GM18505 (cell line): ENCODE measurements at regions not wholly inside any gene's neighbourhood (a gene's known extent, or its start where the extent isn't known, plus 50 kb on each side); places are given as distances from the start of the nearest gene placed in this dataset.

Source experiments
- ATAC-seq: cut with Tn5 transposase; IDR thresholded peaks from one replicate; pipeline ENCODE4 v1.9.1; 2021; ENCODE audit not compliant: unreplicated experiment
- POLR2A ChIP-seq: IDR thresholded peaks from 4 replicates; pipeline ENCODE4 v1.6.1; 2011; ENCODE audit warnings: borderline replicate concordance; ENCODE audit not compliant: insufficient read depth, insufficient read length; ENCODE audit errors: extremely low read depth

DNA sequence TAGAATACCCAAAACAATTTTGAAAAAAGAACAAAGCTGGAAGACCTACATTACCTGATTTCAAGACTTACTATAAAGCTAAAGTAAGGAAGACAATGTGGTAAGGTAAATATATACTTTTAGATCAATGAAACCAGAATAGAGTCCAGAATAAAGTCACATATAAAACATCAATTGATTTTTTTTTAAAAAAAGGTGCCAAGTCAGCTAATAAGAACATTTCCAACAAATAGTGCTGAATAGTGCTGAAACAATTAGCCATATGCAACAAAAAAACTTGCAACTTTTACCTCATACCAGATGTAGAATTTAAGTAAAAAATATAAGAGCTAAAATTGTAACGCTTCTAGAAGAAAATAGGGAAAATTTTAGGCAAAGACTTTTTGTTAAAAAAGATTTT is 73.0 kb upstream of the PDHA1 start:
- no peak for TF ChIP-seq POLR2A
- ATAC-seq: no peak

DNA sequence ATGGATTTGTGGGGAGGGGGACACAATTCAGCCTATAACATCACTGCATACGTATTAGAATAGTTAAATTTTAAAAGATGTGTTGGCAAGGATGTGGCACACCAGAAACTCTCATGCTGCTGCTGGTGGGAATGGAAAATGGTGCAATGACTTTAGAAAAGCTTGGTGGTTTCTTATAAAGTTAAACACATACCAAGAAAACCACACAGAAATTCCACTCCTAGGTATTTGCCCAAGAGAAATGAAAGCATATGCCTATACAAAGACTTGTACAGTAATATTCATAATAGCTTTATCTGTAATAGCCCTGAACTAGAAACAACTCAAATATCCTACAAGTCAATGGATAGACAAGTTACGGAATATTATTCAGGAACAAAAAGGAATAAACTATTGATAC is 71.3 kb upstream of the PDHA1 start:
- no peak for ATAC-seq
- TF ChIP-seq POLR2A: no peak

DNA sequence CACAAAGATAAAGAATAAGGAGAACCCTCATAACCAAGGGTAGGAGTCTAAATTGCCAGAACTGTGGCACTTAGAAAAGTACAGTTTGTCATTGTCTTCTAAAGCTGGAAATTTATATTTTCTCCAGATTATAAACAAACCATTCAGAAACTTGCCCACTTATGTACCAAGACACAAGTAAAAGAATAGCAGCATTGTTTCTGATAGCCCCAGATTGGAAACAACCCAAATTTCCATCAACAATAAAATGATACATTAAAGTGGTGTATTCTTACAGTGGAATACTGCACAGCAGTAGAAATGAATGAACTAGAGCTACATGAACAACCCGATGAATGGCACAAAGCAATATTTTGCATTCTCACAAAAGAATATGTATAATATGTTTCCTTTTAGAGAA is 63.1 kb upstream of the PDHA1 start:
- no peak for TF ChIP-seq POLR2A
- ATAC-seq: no peak

DNA sequence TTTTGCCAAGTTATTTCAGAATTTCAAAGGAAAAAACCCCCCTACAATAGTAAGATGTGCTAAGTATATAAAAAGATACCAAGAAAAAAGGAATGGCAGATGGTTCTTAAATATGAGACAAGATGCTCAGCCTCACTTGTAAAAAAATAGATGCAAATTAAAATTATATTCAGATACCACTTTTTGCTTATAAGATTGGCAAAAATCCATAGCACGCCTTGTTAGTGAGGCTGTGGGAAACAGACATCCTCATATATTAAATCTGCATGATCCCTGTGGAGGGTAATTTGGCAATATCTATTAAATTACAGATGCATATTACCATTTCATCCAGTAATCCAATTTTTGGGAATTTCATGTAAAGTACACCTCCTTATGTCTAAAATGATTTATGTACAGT is 62.5 kb upstream of the PDHA1 start:
- ATAC-seq: no peak
- no peak for TF ChIP-seq POLR2A

DNA sequence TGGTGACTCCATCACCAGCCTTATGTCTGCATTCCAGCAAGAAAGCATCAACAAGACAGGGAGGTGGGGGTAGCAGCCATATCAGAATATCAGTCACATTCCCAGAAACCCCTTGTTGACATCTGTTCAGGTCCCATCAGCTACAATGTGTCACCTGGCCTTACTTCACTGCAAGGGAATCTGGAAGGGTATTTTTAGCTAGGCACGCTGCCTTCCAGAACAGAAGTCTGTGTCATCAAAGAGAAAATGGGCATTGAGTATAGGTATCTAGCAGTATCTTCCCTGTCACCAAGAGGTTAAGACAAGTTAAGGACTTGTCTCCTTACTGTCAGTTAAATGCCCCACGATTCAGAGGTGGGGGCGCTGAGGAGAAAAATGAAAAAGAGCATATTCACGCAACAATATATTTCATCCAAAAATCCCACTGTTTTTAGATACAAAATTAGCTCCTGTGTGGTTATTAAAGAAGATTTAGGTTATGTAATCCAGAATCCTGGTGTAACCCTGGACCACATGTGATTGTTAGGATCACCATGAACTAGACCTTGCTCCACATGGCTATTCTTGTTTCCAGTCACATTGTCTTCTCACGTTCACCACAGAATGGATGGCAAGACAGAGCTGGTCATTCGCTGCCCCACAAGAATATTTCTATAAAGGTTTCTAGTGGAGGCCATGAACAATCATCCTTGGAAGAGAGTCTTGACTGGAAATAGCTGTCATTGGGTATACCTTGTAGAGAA is 60.0 kb upstream of the PDHA1 start:
- no peak for ATAC-seq
- no peak for TF ChIP-seq POLR2A

DNA sequence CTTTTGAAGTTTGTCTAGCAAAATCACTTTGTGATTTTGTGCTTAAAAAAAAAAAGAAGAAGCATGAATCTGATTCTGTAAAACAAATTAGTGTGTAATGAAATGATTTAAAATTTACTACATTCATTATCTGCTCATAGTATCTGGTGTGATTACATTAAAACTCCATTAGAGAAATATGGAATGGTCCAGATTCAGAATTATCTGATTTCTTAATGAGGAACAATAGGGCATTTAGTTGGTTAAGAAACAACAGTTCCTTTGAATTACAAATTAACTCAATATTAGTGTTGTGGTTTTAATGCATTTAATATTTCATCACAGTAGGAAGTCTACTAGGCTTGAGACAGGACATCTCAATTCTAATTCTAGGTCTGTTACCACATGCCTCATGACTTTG is 57.9 kb upstream of the PDHA1 start:
- no peak for ATAC-seq
- no peak for TF ChIP-seq POLR2A

DNA sequence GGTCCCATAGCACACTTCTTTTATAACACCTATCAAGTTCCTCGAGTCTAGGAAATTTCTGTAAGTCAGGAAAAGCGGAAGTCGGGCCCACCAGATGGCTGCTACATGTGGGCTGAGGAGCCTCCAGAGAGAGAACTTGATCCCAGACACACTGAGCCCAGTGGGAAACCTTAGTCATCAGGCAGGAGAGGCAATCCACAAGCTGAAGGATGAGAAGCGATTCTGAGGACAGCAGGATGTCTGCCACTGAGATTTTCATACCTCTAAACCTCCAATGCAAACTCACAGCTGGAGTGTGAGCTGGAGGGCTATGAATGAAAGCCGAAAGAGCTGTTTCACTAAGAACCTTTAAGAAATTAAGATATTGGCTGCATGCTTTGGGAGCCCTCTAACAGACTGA is 52.6 kb upstream of the PDHA1 start:
- no peak for TF ChIP-seq POLR2A
- no peak for ATAC-seq

DNA sequence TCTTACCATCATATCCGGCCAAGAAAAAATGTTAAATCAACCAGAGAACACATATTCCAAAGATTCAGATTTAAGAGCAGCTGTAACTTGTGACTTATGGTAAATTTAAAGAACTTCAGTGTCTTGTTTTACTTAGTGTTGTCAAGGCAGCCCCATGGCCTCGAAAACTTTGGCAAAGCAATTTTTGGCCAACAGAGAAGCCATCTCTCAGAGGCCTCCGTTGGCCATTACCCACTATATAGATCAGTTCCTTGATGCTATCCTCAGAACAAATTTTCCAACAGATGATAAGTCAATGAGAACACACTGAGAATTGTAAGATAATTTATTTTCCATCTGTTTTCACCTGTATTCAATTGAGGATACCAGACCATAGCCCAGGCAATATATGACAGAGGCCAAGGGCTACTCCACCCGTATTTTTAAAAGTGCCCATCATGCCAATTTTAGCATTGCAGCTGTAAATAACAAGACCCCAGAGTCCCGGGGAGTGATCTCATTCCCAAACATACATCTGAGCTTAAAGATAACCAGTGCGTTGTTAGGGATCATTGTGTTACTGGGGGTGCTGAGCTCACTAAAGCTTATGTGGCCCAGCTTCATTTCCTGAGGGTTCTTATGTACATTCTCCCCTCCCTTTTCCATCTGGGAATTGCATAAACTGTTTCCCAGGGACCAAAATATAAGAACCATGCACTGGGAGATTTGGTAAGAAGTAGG is 50.0 kb upstream of the PDHA1 start:
- TF ChIP-seq POLR2A: no peak
- ATAC-seq: no peak
